ENCODE measurements at regions not wholly inside any gene's neighbourhood (a gene's known extent, or its start where the extent isn't known, plus 50 kb on each side); places are given as distances from the start of the nearest gene placed in this dataset.

DNA sequence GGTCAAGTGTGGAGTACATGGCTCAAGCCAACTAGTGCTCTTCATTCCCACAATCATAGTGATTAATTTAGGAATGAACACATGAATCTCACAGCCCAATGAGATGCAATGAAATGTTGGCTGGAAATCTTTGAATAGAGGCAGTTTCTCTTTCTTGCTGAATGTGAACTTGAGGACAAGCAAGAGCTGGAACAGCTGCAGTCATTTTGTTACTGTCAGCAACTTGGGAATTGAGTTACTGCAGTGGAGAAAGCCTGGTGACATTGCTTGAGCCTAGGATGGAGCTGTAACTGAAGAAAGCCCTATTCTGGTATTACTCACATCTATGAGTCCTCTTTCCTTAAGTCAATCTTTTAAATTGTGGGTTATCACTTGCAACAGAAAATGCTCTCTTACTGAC, 62.3 kb downstream of the YIPF5 start:
- TF ChIP-seq, protein P1, sequence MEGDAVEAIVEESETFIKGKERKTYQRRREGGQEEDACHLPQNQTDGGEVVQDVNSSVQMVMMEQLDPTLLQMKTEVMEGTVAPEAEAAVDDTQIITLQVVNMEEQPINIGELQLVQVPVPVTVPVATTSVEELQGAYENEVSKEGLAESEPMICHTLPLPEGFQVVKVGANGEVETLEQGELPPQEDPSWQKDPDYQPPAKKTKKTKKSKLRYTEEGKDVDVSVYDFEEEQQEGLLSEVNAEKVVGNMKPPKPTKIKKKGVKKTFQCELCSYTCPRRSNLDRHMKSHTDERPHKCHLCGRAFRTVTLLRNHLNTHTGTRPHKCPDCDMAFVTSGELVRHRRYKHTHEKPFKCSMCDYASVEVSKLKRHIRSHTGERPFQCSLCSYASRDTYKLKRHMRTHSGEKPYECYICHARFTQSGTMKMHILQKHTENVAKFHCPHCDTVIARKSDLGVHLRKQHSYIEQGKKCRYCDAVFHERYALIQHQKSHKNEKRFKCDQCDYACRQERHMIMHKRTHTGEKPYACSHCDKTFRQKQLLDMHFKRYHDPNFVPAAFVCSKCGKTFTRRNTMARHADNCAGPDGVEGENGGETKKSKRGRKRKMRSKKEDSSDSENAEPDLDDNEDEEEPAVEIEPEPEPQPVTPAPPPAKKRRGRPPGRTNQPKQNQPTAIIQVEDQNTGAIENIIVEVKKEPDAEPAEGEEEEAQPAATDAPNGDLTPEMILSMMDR (IDR thresholded peaks at IDR 0.05): no peak
- TF ChIP-seq POLR2AphosphoS5 (IDR thresholded peaks at IDR 0.05): no peak

Data from prostate gland (tissue), 2 donors.